HEK293 (cell line): ENCODE measurements at regions not wholly inside any gene's neighbourhood (a gene's known extent, or its start where the extent isn't known, plus 50 kb on each side); places are given as distances from the start of the nearest gene placed in this dataset.

Source experiments
- CTCF ChIA-PET: fragments of 350-600 bp; formaldehyde crosslinking; extraction: SDS; loops from one replicate; lab custom pipeline; 2021; ENCODE audit warnings: antibody characterized with exemption; lab: Yijun Ruan, JAX
- POLR2A ChIA-PET: fragments of 300-600 bp; formaldehyde crosslinking; extraction: SDS; loops from one replicate; lab custom pipeline; 2020; ENCODE audit warnings: antibody characterized with exemption, inconsistent platforms; lab: Yijun Ruan, JAX
- H3K27ac ChIP-seq: fragments of 200-500 bp; sonication (Bioruptor generic); 2 replicates; pipeline ENCODE4 v1.5.1; 2014; ENCODE audit warnings: low read depth, low read length, control low read depth, inconsistent platforms; ENCODE audit errors: extremely low read depth
- H3K36me3 ChIP-seq, 2 experiments: fragments of 200-500 bp in 1 of 2; sonication (Bioruptor generic) in 1 of 2; 1 replicate in 1 of 2; 2 replicates in 1 of 2; pipeline ENCODE4 v1.5.1; 2014 to 2017; ENCODE audit warnings: inconsistent platforms in 2 of 2, low read length in 2 of 2; ENCODE audit not compliant: control insufficient read depth in 2 of 2, insufficient read depth in 1 of 2
- H3K4me1 ChIP-seq: fragments of 200-500 bp; sonication (Bioruptor generic); 2 replicates; pipeline ENCODE4 v1.5.1; 2014; ENCODE audit warnings: mild to moderate bottlenecking, low read length, inconsistent platforms; ENCODE audit not compliant: control insufficient read depth, insufficient read depth
- H3K4me3 ChIP-seq: 2 replicates; pipeline ENCODE4 v1.5.1; 2011; ENCODE audit warnings: low read depth, mild to moderate bottlenecking, control low read depth, low read length, moderate library complexity
- H3K9me3 ChIP-seq: fragments of 200-500 bp; sonication (Bioruptor generic); 2 replicates; pipeline ENCODE4 v1.5.1; 2014; ENCODE audit warnings: low read depth, low read length, inconsistent platforms; ENCODE audit not compliant: control insufficient read depth, insufficient read depth
- GLI2 ChIP-seq: fragments of 450-650 bp; formaldehyde crosslinking; IDR thresholded peaks from 2 replicates; pipeline ENCODE4; 2017; ENCODE audit warnings: missing biosample characterization, missing genetic modification characterization, low read depth, borderline replicate concordance
- GLI4 ChIP-seq: fragments of 450-650 bp; formaldehyde crosslinking; IDR thresholded peaks from 2 replicates; pipeline ENCODE4 v1.5.1; 2016; ENCODE audit warnings: missing biosample characterization, missing genetic modification characterization
- PRDM2 ChIP-seq: fragments of 450-650 bp; formaldehyde crosslinking; IDR thresholded peaks from 2 replicates; pipeline ENCODE4 v1.5.1; 2016; ENCODE audit warnings: missing biosample characterization, missing genetic modification characterization, borderline replicate concordance
- SP3 ChIP-seq: fragments of 450-650 bp; formaldehyde crosslinking; IDR thresholded peaks from 2 replicates; pipeline ENCODE4 v1.5.1; 2016; ENCODE audit warnings: missing biosample characterization, missing genetic modification characterization
- ZBTB44 ChIP-seq: fragments of 450-650 bp; IDR thresholded peaks from 2 replicates; pipeline ENCODE4 v1.5.1; 2018; ENCODE audit warnings: missing biosample characterization, mild to moderate bottlenecking, missing genetic modification characterization
- ZEB2 ChIP-seq: fragments of 450-650 bp; formaldehyde crosslinking; IDR thresholded peaks from 2 replicates; pipeline ENCODE4 v1.5.1; 2016; ENCODE audit warnings: missing biosample characterization, missing genetic modification characterization
- ZFP37 ChIP-seq: fragments of 450-650 bp; formaldehyde crosslinking; IDR thresholded peaks from 2 replicates; pipeline ENCODE4 v1.5.1; 2016; ENCODE audit warnings: missing biosample characterization, missing genetic modification characterization
- ZNF148 ChIP-seq: fragments of 450-650 bp; formaldehyde crosslinking; IDR thresholded peaks from 2 replicates; pipeline ENCODE4 v1.5.0; 2017; ENCODE audit warnings: missing biosample characterization, missing genetic modification characterization, borderline replicate concordance
- ZNF2 ChIP-seq: fragments of 450-650 bp; formaldehyde crosslinking; IDR thresholded peaks from 2 replicates; pipeline ENCODE4 v1.5.1; 2016; ENCODE audit warnings: missing biosample characterization, missing genetic modification characterization
- ZNF266 ChIP-seq: fragments of 450-650 bp; formaldehyde crosslinking; IDR thresholded peaks from 2 replicates; pipeline ENCODE4 v1.5.1; 2016; ENCODE audit warnings: missing biosample characterization, missing genetic modification characterization, low read depth
- ZNF280C ChIP-seq: fragments of 450-650 bp; formaldehyde crosslinking; IDR thresholded peaks from 2 replicates; pipeline ENCODE4 v1.5.1; 2016; ENCODE audit warnings: missing biosample characterization, missing genetic modification characterization
- ZNF530 ChIP-seq: fragments of 450-650 bp; formaldehyde crosslinking; IDR thresholded peaks from 2 replicates; pipeline ENCODE4 v1.5.1; 2016; ENCODE audit warnings: low read depth, missing biosample characterization, missing genetic modification characterization
- ZNF560 ChIP-seq: fragments of 450-650 bp; formaldehyde crosslinking; IDR thresholded peaks from 2 replicates; pipeline ENCODE4 v1.5.1; 2017; ENCODE audit warnings: missing biosample characterization, missing genetic modification characterization, borderline replicate concordance
- ZNF747 ChIP-seq: fragments of 450-650 bp; formaldehyde crosslinking; IDR thresholded peaks from 2 replicates; pipeline ENCODE4 v1.5.1; 2016; ENCODE audit warnings: missing biosample characterization, missing genetic modification characterization
- ZNF791 ChIP-seq: fragments of 450-650 bp; formaldehyde crosslinking; IDR thresholded peaks from 2 replicates; pipeline ENCODE4 v1.5.1; 2016; ENCODE audit warnings: missing biosample characterization, missing genetic modification characterization
- ZNF830 ChIP-seq: fragments of 450-650 bp; IDR thresholded peaks from 2 replicates; pipeline ENCODE4 v1.5.0; 2018; ENCODE audit warnings: missing biosample characterization, missing genetic modification characterization, low read depth, mild to moderate bottlenecking, moderate library complexity
- ZSCAN23 ChIP-seq: fragments of 450-650 bp; formaldehyde crosslinking; IDR thresholded peaks from 2 replicates; pipeline ENCODE4 v1.5.1; 2016; ENCODE audit warnings: missing biosample characterization, missing genetic modification characterization
- ZSCAN4 ChIP-seq: fragments of 450-650 bp; formaldehyde crosslinking; IDR thresholded peaks from 2 replicates; pipeline ENCODE4 v1.5.1; 2017; ENCODE audit warnings: missing biosample characterization, missing genetic modification characterization

- no peaks in the 10 kb centered on the region for H3K36me3 ChIP-seq
- H3K27ac ChIP-seq = no peak overlapping the region
- no peak overlapping the region for H3K4me3 ChIP-seq
- no peaks in the 10 kb centered on the region; the same call in 1 of the 2 replicates for H3K4me1 ChIP-seq
- no peaks in the 10 kb centered on the region for H3K9me3 ChIP-seq
- CTCF ChIA-PET = no interaction called here
- no peak for TF ChIP-seq ZNF560 (tag by site-specific recombination)
- TF ChIP-seq ZNF280C = no peak
- POLR2A ChIA-PET = no interaction called here
Observed at GRCh38 chr15:61342390-61342789, 113.3 kb upstream of the RORA start.

GRCh38 chr15:61339516-61339915 is 110.4 kb upstream of the RORA start:
- TF ChIP-seq ZNF830 (tag by site-specific recombination) (no peak), ZBTB44 (tag by site-specific recombination) (no peak), SP3 (tag by site-specific recombination) (no peak), GLI2 (tag by site-specific recombination) (no peak), ZEB2 (tag by site-specific recombination) (no peak), ZNF148 (no peak), PRDM2 (tag by site-specific recombination) (no peak), ZNF266 (tag by site-specific recombination) (no peak), ZSCAN23 (tag by site-specific recombination) (no peak), ZNF747 (tag by site-specific recombination) (no peak), ZNF2 (tag by site-specific recombination) (no peak), ZFP37 (tag by site-specific recombination) (no peak), GLI4 (no peak), ZNF530 (tag by site-specific recombination) (no peak), ZSCAN4 (tag by site-specific recombination) (no peak), ZNF791 (tag by site-specific recombination) (no peak)
- ChIA-PET POLR2A (no interaction called here), CTCF (no interaction called here)
- no peak overlapping the region for H3K4me3 ChIP-seq
- no peak overlapping the region for H3K27ac ChIP-seq
- no peaks in the 10 kb centered on the region; the same call in 1 of the 2 replicates for H3K4me1 ChIP-seq
- H3K36me3 ChIP-seq = no peaks in the 10 kb centered on the region
- H3K9me3 ChIP-seq = no peaks in the 10 kb centered on the region
